H1 (cell line): ENCODE measurements at regions not wholly inside any gene's neighbourhood (a gene's known extent, or its start where the extent isn't known, plus 50 kb on each side); places are given as distances from the start of the nearest gene placed in this dataset.

ENCODE experiments used
- CTCF ChIA-PET: fragments of 300-600 bp; sonication (Branson Sonifier 250); formaldehyde crosslinking; loops from one replicate; lab custom pipeline; 2021; ENCODE audit not compliant: partially characterized antibody; lab: Charles Lee
- POLR2A ChIA-PET: fragments of 300-600 bp; sonication (Branson Sonifier 250); formaldehyde crosslinking; loops from one replicate; lab custom pipeline; 2021; ENCODE audit warnings: inconsistent platforms; ENCODE audit not compliant: partially characterized antibody; lab: Charles Lee
- DNase-seq, 2 experiments: peaks; one replicate each; pipeline versions ENCODE4 v3.0.0 to v3.0.0-alpha.2; 2010 to 2022; ENCODE audit warnings: low spot score in 2 of 2, low read depth in 1 of 2, mixed read lengths in 1 of 2
- FAIRE-seq: peaks from 2 replicates; lab custom pipeline; 2011; peaks lifted over from hg19 to GRCh38; lab: Jason Lieb, UNC
- H2AFZ ChIP-seq: 2 replicates; pipeline ENCODE4 v1.8.1; 2012; ENCODE audit warnings: low read length, inconsistent platforms
- H2AK5ac ChIP-seq: 2 replicates; pipeline ENCODE4 v1.6.1; 2013; ENCODE audit warnings: low read depth, low read length
- H2BK120ac ChIP-seq: replicated peaks from 2 replicates; pipeline ENCODE3; 2013; ENCODE audit warnings: low read depth, low read length, inconsistent platforms
- H2BK12ac ChIP-seq: 2 replicates; pipeline ENCODE4 v1.6.1; 2013; ENCODE audit warnings: low read depth, low read length
- H2BK15ac ChIP-seq: 2 replicates; pipeline ENCODE4 v1.6.1; 2013; ENCODE audit warnings: low read length
- H2BK20ac ChIP-seq: 2 replicates; pipeline ENCODE4 v1.6.1; 2013; ENCODE audit warnings: low read length
- H2BK5ac ChIP-seq: 2 replicates; pipeline ENCODE4 v1.6.1; 2013; ENCODE audit warnings: low read depth, low read length
- H3K14ac ChIP-seq: 2 replicates; pipeline ENCODE4 v1.6.1; 2013; ENCODE audit warnings: inconsistent platforms; ENCODE audit not compliant: insufficient read length
- H3K18ac ChIP-seq: 2 replicates; pipeline ENCODE4 v1.6.1; 2013; ENCODE audit warnings: low read length; ENCODE audit errors: extremely low read depth
- H3K23ac ChIP-seq: 2 replicates; pipeline ENCODE4 v1.6.1; 2013; ENCODE audit warnings: inconsistent platforms; ENCODE audit not compliant: insufficient read length
- H3K23me2 ChIP-seq: 2 replicates; pipeline ENCODE4 v1.6.1; 2013; ENCODE audit warnings: low read depth, low read length
- H3K27ac ChIP-seq: 2 replicates; pipeline ENCODE4 v1.6.1; 2011; ENCODE audit warnings: low read depth, low read length, inconsistent platforms
- H3K27me3 ChIP-seq, 4 experiments: replicated peaks in 1 of 4; 1 replicate in 1 of 4; 2 replicates in 3 of 4; pipeline versions ENCODE4 v1.6.1 to v1.8.1; 2011 to 2013; ENCODE audit warnings: low read length in 3 of 4, mild to moderate bottlenecking in 3 of 4, inconsistent platforms in 2 of 4, mixed read lengths in 2 of 4, moderate library complexity in 1 of 4; ENCODE audit not compliant: control insufficient read depth in 3 of 4, insufficient read depth in 3 of 4; ENCODE audit errors: extremely low read depth in 1 of 4
- H3K36me3 ChIP-seq, 4 experiments: 2 replicates each; pipeline versions ENCODE4 v1.6.1 to v1.8.1; 2011 to 2013; ENCODE audit warnings: mild to moderate bottlenecking in 4 of 4, low read length in 3 of 4, moderate library complexity in 2 of 4, control low read depth in 1 of 4, inconsistent platforms in 1 of 4; ENCODE audit not compliant: insufficient read depth in 4 of 4, control insufficient read depth in 2 of 4
- H3K4ac ChIP-seq: replicated peaks from 2 replicates; pipeline ENCODE3; 2013; ENCODE audit warnings: low read length, low read depth, mixed read lengths, inconsistent platforms; ENCODE audit not compliant: insufficient read length
- H3K4me1 ChIP-seq, 4 experiments: replicated peaks in 1 of 4; 1 replicate in 1 of 4; 2 replicates in 3 of 4; pipeline versions ENCODE4 v1.6.1 to v1.8.1; 2011 to 2013; ENCODE audit warnings: low read length in 3 of 4, inconsistent platforms in 2 of 4, mixed read lengths in 1 of 4; ENCODE audit not compliant: insufficient read depth in 4 of 4, control insufficient read depth in 3 of 4
- H3K4me2 ChIP-seq, 2 experiments: 2 replicates each; pipeline versions ENCODE4 v1.6.1 to v1.8.1; 2011 to 2013; ENCODE audit warnings: low read depth in 2 of 2, low read length in 2 of 2, control low read depth in 1 of 2, inconsistent platforms in 1 of 2, mild to moderate bottlenecking in 1 of 2; ENCODE audit not compliant: insufficient read depth in 1 of 2
- H3K4me3 ChIP-seq, 4 experiments: fragments of 200-600, 300-600 bp in 1 of 4; sonication (generic), shearing (Covaris generic), sonication (Bioruptor Twin) in 1 of 4; 2 replicates each; pipeline versions ENCODE4 v1.5.1 to v1.8.1; 2011 to 2016; ENCODE audit warnings: low read length in 4 of 4, low read depth in 3 of 4, control low read depth in 2 of 4, inconsistent platforms in 2 of 4, mild to moderate bottlenecking in 2 of 4, mixed read lengths in 1 of 4, moderate library complexity in 1 of 4; ENCODE audit not compliant: insufficient read depth in 2 of 4; ENCODE audit errors: extremely low read depth in 1 of 4
- H3K56ac ChIP-seq: replicated peaks from 2 replicates; pipeline ENCODE3; 2013; ENCODE audit warnings: low read depth, mild to moderate bottlenecking, mixed read lengths, low read length, inconsistent platforms; ENCODE audit not compliant: insufficient read length
- H3K79me1 ChIP-seq: 2 replicates; pipeline ENCODE4 v1.6.1; 2013; ENCODE audit warnings: low read depth, low read length, control low read depth
- H3K79me2 ChIP-seq, 2 experiments: 2 replicates each; pipeline versions ENCODE4 v1.6.1 to v1.8.1; 2012 to 2013; ENCODE audit warnings: low read length in 2 of 2, mild to moderate bottlenecking in 2 of 2, inconsistent platforms in 1 of 2; ENCODE audit not compliant: insufficient read depth in 2 of 2, control insufficient read depth in 1 of 2
- H3K9ac ChIP-seq, 4 experiments: replicated peaks in 1 of 4; 1 replicate in 1 of 4; 2 replicates in 3 of 4; pipeline versions ENCODE4 v1.6.1 to v1.8.1; 2011 to 2013; ENCODE audit warnings: low read depth in 3 of 4, low read length in 3 of 4, control low read depth in 2 of 4, mild to moderate bottlenecking in 2 of 4, moderate library complexity in 2 of 4, inconsistent platforms in 1 of 4; ENCODE audit errors: extremely low read depth in 1 of 4
- H3K9me3 ChIP-seq, 2 experiments: 2 replicates each; pipeline versions ENCODE4 v1.6.1 to v1.8.1; 2012 to 2013; ENCODE audit warnings: mild to moderate bottlenecking in 2 of 2, moderate library complexity in 2 of 2, control low read depth in 1 of 2, inconsistent platforms in 1 of 2, low read depth in 1 of 2, low read length in 1 of 2, mixed read lengths in 1 of 2; ENCODE audit not compliant: insufficient read depth in 2 of 2
- H4K20me1 ChIP-seq, 2 experiments: replicated peaks in 1 of 2; 2 replicates each; pipeline versions ENCODE3 to v1.8.1; 2011 to 2013; ENCODE audit warnings: inconsistent platforms in 2 of 2, low read length in 2 of 2, mild to moderate bottlenecking in 1 of 2; ENCODE audit not compliant: insufficient read depth in 2 of 2, control insufficient read depth in 1 of 2
- H4K5ac ChIP-seq: 2 replicates; pipeline ENCODE4 v1.6.1; 2013; ENCODE audit warnings: low read length, low read depth, mixed read lengths, inconsistent platforms; ENCODE audit not compliant: insufficient read length
- H4K8ac ChIP-seq: 2 replicates; pipeline ENCODE4 v1.8.0; 2013; ENCODE audit warnings: mild to moderate bottlenecking, moderate library complexity, low read length, inconsistent platforms; ENCODE audit not compliant: insufficient read depth; ENCODE audit errors: extremely low read depth
- H4K91ac ChIP-seq: replicated peaks from 2 replicates; pipeline ENCODE3; 2013; ENCODE audit warnings: low read length, mixed read lengths, inconsistent platforms; ENCODE audit not compliant: insufficient read length
- ASH2L ChIP-seq: fragments of 200-600, 300-600 bp; sonication (generic); IDR thresholded peaks from one replicate; pipeline ENCODE4 v1.7.1; 2017; ENCODE audit warnings: low read length
- CBX5 ChIP-seq: fragments of 300-800, 300-1000 bp; sonication (generic); IDR thresholded peaks from 2 replicates; pipeline ENCODE4 v1.7.1; 2016; ENCODE audit warnings: antibody characterized with exemption, low read length, low read depth
- CEBPB ChIP-seq: IDR thresholded peaks from 2 replicates; pipeline ENCODE4 v1.6.1; 2012; ENCODE audit warnings: low read depth, low read length
- CHD2 ChIP-seq: IDR thresholded peaks from 2 replicates; pipeline ENCODE4 v1.6.1; 2012; ENCODE audit warnings: low read length, improper control_type of control experiment
- CTBP2 ChIP-seq: IDR thresholded peaks from 2 replicates; pipeline ENCODE4 v1.7.0; 2011; ENCODE audit warnings: borderline replicate concordance, mild to moderate bottlenecking, moderate library complexity, mixed read lengths, low read length; ENCODE audit not compliant: insufficient read depth, insufficient read length
- EGR1 ChIP-seq: IDR thresholded peaks from 2 replicates; pipeline ENCODE4 v1.6.1; 2011; ENCODE audit warnings: low read depth, low read length, borderline replicate concordance
- FOSL1 ChIP-seq: IDR thresholded peaks from 2 replicates; pipeline ENCODE4 v1.6.1; 2011; ENCODE audit warnings: mild to moderate bottlenecking, low read depth, low read length, moderate library complexity; ENCODE audit not compliant: insufficient read depth
- JUN ChIP-seq: IDR thresholded peaks from 2 replicates; pipeline ENCODE4 v1.6.1; 2011; ENCODE audit warnings: low read depth, mild to moderate bottlenecking, improper control_type of control experiment, low read length
- KDM1A ChIP-seq: fragments of 200-600, 300-600 bp; sonication (generic); IDR thresholded peaks from 2 replicates; pipeline ENCODE4 v1.7.1; 2016; ENCODE audit warnings: mild to moderate bottlenecking, low read length, borderline replicate concordance
- MAFK ChIP-seq: IDR thresholded peaks from 2 replicates; pipeline ENCODE4 v1.6.1; 2012; ENCODE audit warnings: low read depth, mild to moderate bottlenecking, improper control_type of control experiment, low read length
- POU5F1 ChIP-seq: IDR thresholded peaks from 2 replicates; pipeline ENCODE4 v1.6.1; 2011; ENCODE audit warnings: low read depth, mild to moderate bottlenecking, low read length, moderate library complexity
- SIX5 ChIP-seq: IDR thresholded peaks from 2 replicates; pipeline ENCODE4 v1.6.1; 2011; ENCODE audit warnings: mild to moderate bottlenecking, low read depth, low read length
- SUZ12 ChIP-seq: fragments of 200-600 bp; sonication (generic); IDR thresholded peaks from 2 replicates; pipeline ENCODE4 v1.6.1; 2012; ENCODE audit warnings: mild to moderate bottlenecking, inconsistent platforms, low read length, moderate library complexity, mixed read lengths
- TAF7 ChIP-seq: optimal IDR thresholded peaks from 2 replicates; pipeline ENCODE3; 2011; ENCODE audit warnings: low read depth, mild to moderate bottlenecking, inconsistent platforms, low read length, moderate library complexity, borderline replicate concordance
- WGBS, 2 experiments: shearing (Covaris generic) in 1 of 2; methylation state at CpG; one replicate each; pipeline versions ENCODE4 v1.1.6 to v1.1.7; 2013 to 2015; ENCODE audit warnings: low lambda C conversion rate in 2 of 2, mixed read lengths in 2 of 2, inconsistent platforms in 1 of 2, low coverage in 1 of 2, missing lambda C conversion rate in 1 of 2; ENCODE audit not compliant: insufficient replicate concordance in 2 of 2, insufficient coverage in 1 of 2, insufficient read length in 1 of 2; ENCODE audit errors: extremely low coverage in 1 of 2, missing lambda C conversion rate in 1 of 2; 5-methylcytosine and 5-hydroxymethylcytosine counted together
- TF ChIP-seq, protein P1 (sequence below): IDR thresholded peaks from 2 replicates; pipeline ENCODE4 v1.6.1; 2011; ENCODE audit warnings: low read length, improper control_type of control experiment

DNA sequence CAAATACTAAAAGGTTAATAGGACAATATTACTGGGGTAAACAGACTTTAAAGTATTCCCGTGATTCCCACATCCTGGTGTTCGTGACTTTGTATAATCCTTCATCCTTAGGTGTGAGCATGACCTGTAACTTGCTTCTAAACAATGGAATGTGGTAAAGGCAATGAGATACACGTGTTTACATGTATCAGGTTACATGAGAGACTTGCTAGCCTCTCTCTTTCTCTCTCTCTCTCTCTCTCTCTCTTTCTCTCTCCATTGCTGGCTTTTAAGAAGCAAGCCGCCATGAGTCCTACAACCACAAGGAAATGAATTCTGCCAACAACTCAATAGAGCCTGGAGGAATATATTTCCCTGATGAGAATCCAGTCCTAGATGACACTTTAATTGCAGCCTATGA, 83.9 kb upstream of the LGSN start:
- DNase-seq (no peak), FAIRE-seq (no peak)
- Histone ChIP-seq H3K14ac (no peak overlapping the region), H3K79me2 (no peaks in the 10 kb centered on the region), H3K9me3 (no peaks in the 10 kb centered on the region), H3K23ac (no peak overlapping the region), H2BK5ac (no peak overlapping the region), H3K4me2 (no peak overlapping the region), H3K27me3 (no peaks in the 10 kb centered on the region), H3K56ac (no peak overlapping the region), H3K18ac (no peak overlapping the region), H3K4me1 (no peaks in the 10 kb centered on the region), H3K23me2 (no peaks in the 10 kb centered on the region), H4K91ac (no peak overlapping the region), H2BK20ac (no peak overlapping the region), H3K4me3 (no peak overlapping the region), H3K36me3 (no peaks in the 10 kb centered on the region), H3K9ac (no peak overlapping the region), H4K20me1 (no peaks in the 10 kb centered on the region), H2AK5ac (no peak overlapping the region), H3K27ac (no peak overlapping the region), H2BK12ac (no peak overlapping the region), H2AFZ (peak overlapping the region; percentile 49; the same call in 1 of the 2 replicates), H3K79me1 (no peaks in the 10 kb centered on the region), H2BK120ac (no peak overlapping the region), H3K4ac (no peak overlapping the region), H4K8ac (no peak overlapping the region), H4K5ac (no peak overlapping the region), H2BK15ac (no peak overlapping the region)
- ChIA-PET CTCF (no interaction called here), POLR2A (no interaction called here)
- 79% methylated on average over 4 of the region's 4 CpGs; no CpG with 5 or more reads in 1 of the 2 experiments for WGBS, 2 experiments
- TF ChIP-seq TAF7 (no peak), FOSL1 (no peak), SIX5 (no peak), CBX5 (no peak), SUZ12 (no peak), CTBP2 (no peak), POU5F1 (no peak), CEBPB (no peak), KDM1A (no peak), CHD2 (no peak), JUN (no peak), ASH2L (no peak), EGR1 (no peak), MAFK (no peak)
- TF ChIP-seq, protein P1, sequence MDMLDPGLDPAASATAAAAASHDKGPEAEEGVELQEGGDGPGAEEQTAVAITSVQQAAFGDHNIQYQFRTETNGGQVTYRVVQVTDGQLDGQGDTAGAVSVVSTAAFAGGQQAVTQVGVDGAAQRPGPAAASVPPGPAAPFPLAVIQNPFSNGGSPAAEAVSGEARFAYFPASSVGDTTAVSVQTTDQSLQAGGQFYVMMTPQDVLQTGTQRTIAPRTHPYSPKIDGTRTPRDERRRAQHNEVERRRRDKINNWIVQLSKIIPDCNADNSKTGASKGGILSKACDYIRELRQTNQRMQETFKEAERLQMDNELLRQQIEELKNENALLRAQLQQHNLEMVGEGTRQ = no peak
